HG03135 (cell line): ENCODE measurements at regions not wholly inside any gene's neighbourhood (a gene's known extent, or its start where the extent isn't known, plus 50 kb on each side); places are given as distances from the start of the nearest gene placed in this dataset.
"Not testable (repeated sequence)": the region's sequence is repeated elsewhere in the genome, so short reads cannot be mapped to it uniquely, and the experiment has no call there.

Experiments used
- ATAC-seq: cut with Tn5 transposase; IDR thresholded peaks from one replicate; pipeline ENCODE4 v1.9.1; 2021; ENCODE audit warnings: mild to moderate bottlenecking, moderate library complexity; ENCODE audit not compliant: unreplicated experiment

GRCh38 chrX:150273575-150274294 lies 89.4 kb upstream of the MAMLD1 start:
- ATAC-seq, result not testable (repeated sequence)

- ATAC-seq, result no peak
Observed at GRCh38 chrX:150282953-150283352, 80.2 kb upstream of the MAMLD1 start.

GRCh38 chrX:150291014-150291413 lies 72.1 kb upstream of the MAMLD1 start:
- no peak for ATAC-seq

- ATAC-seq, result no peak
Observed at GRCh38 chrX:150293311-150294013, 69.7 kb upstream of the MAMLD1 start.

- ATAC-seq, result no peak
Observed at GRCh38 chrX:150298841-150299551, 64.1 kb upstream of the MAMLD1 start.

- ATAC-seq, result no peak
Observed at GRCh38 chrX:150299579-150299978, 63.5 kb upstream of the MAMLD1 start.

GRCh38 chrX:150303386-150304097 lies 59.6 kb upstream of the MAMLD1 start:
- ATAC-seq, result no peak

GRCh38 chrX:150306002-150306401 lies 57.1 kb upstream of the MAMLD1 start:
- ATAC-seq, result no peak

- ATAC-seq, result no peak
Observed at GRCh38 chrX:150308041-150308440, 55.1 kb upstream of the MAMLD1 start.

GRCh38 chrX:150308532-150309157 lies 54.5 kb upstream of the MAMLD1 start:
- no peak for ATAC-seq

GRCh38 chrX:150310417-150310816 lies 52.7 kb upstream of the MAMLD1 start:
- no peak for ATAC-seq

- no peak for ATAC-seq
Observed at GRCh38 chrX:150310881-150311280, 52.2 kb upstream of the MAMLD1 start.

- no peak for ATAC-seq
Observed at GRCh38 chrX:150312931-150313330, 50.2 kb upstream of the MAMLD1 start.
